HEK293T (cell line): ENCODE measurements at regions not wholly inside any gene's neighbourhood (a gene's known extent, or its start where the extent isn't known, plus 50 kb on each side); places are given as distances from the start of the nearest gene placed in this dataset.

Source experiments
- HDGF ChIP-seq: fragments of 450-650 bp; IDR thresholded peaks from 2 replicates; pipeline ENCODE4 v1.6.1; 2017; ENCODE audit warnings: antibody characterized with exemption, borderline replicate concordance
- LEF1 ChIP-seq: fragments of 450-650 bp; IDR thresholded peaks from 2 replicates; pipeline ENCODE4 v1.6.1; 2017; ENCODE audit warnings: mild to moderate bottlenecking, borderline replicate concordance
- NFRKB ChIP-seq: fragments of 450-650 bp; IDR thresholded peaks from 2 replicates; pipeline ENCODE4 v1.6.1; 2016; ENCODE audit warnings: mild to moderate bottlenecking, moderate library complexity
- TARDBP ChIP-seq: fragments of 450-650 bp; IDR thresholded peaks from 2 replicates; pipeline ENCODE4 v1.6.1; 2016

- TF ChIP-seq TARDBP (no peak), HDGF (no peak), LEF1 (no peak), NFRKB (no peak)
Observed at GRCh38 chr6:170032197-170032596, 258.7 kb downstream of the DLL1 start.
